SU-DHL-6 (cell line): ENCODE measurements at regions not wholly inside any gene's neighbourhood (a gene's known extent, or its start where the extent isn't known, plus 50 kb on each side); places are given as distances from the start of the nearest gene placed in this dataset.

Experiments
- EZH2phosphoT487 ChIP-seq: fragments of 200-600 bp; sonication (generic), shearing (Covaris generic); conservative IDR thresholded peaks from 2 replicates; pipeline ENCODE4 v1.6.1; 2018; ENCODE audit warnings: mild to moderate bottlenecking, antibody characterized with exemption, low read length, moderate library complexity, mixed read lengths
- TF ChIP-seq, protein P1 (sequence below): fragments of 200-600 bp; sonication (generic); IDR thresholded peaks from one replicate; pipeline ENCODE4 v1.5.1; 2017; ENCODE audit warnings: antibody characterized with exemption, mild to moderate bottlenecking, low read length, moderate library complexity; ENCODE audit not compliant: insufficient read depth, poor library complexity, severe bottlenecking

DNA sequence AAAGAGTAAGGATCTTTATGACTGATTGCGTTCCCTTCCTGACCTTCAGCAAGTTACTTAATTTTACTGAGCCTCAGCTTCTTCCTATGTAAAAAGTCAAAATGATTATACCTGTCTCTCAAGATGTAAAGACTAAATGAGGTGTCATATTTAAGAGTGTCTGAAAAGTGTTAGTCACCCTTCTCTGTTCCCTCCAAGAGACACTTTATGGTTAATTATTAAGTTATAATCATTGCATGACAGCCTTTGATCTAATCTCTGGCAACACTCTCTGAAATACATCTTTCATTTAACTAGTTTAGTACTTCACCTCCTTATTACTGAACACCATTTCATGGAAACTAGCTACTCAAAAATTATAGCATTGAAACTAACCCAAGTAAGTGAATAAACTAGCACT is 54.8 kb downstream of the BMAL2 start:
- TF ChIP-seq, protein P1, sequence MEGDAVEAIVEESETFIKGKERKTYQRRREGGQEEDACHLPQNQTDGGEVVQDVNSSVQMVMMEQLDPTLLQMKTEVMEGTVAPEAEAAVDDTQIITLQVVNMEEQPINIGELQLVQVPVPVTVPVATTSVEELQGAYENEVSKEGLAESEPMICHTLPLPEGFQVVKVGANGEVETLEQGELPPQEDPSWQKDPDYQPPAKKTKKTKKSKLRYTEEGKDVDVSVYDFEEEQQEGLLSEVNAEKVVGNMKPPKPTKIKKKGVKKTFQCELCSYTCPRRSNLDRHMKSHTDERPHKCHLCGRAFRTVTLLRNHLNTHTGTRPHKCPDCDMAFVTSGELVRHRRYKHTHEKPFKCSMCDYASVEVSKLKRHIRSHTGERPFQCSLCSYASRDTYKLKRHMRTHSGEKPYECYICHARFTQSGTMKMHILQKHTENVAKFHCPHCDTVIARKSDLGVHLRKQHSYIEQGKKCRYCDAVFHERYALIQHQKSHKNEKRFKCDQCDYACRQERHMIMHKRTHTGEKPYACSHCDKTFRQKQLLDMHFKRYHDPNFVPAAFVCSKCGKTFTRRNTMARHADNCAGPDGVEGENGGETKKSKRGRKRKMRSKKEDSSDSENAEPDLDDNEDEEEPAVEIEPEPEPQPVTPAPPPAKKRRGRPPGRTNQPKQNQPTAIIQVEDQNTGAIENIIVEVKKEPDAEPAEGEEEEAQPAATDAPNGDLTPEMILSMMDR, result no peak
- no peak for TF ChIP-seq EZH2phosphoT487
